ENCODE measurements at regions not wholly inside any gene's neighbourhood (a gene's known extent, or its start where the extent isn't known, plus 50 kb on each side); places are given as distances from the start of the nearest gene placed in this dataset.

DNA sequence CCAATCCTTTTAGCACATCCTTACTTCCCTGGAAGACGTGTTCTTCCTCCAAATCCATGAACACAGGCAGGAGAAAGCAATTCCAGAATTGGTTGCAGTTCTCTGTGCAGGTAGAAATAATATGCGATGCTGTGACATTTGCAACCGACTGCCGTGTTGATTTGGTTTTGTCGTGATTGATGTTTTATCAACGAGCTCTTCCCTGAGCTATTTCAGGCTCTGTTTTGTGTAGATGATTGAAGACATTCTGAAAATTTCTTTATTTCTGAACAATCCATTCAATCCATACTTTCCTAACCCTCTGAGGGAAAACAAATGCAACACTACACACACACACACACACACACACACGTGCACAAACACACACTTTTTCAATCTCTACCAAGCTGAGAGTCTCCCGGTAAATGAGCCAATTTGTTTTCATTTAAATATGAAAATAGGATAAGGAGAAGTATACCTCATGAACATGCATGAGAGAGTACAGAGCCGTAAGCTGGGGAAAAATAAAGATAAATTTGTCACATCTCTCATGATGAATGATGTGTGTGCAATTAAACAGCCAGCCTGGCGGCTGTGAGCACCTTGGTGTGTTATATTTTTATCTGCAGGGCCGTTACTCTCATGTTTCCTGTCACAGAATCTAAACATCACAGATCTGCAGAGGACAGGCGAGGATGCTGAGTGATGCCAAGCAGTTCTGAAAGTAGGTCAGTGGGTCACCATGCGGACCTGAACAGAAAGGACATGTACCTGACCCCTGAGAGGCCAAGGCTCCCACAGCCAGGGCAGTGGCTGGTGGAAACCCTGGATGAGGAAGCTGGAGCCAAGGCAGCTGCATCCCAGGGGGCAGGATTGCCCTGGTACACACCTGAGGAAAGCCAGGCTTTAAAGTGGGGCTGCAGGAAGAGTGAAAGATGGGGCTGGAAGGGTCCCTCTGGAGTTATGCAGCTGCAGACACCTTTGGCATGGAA is 64.8 kb downstream of the PDCL3 start:
- DNase-seq, result no peak

DNA sequence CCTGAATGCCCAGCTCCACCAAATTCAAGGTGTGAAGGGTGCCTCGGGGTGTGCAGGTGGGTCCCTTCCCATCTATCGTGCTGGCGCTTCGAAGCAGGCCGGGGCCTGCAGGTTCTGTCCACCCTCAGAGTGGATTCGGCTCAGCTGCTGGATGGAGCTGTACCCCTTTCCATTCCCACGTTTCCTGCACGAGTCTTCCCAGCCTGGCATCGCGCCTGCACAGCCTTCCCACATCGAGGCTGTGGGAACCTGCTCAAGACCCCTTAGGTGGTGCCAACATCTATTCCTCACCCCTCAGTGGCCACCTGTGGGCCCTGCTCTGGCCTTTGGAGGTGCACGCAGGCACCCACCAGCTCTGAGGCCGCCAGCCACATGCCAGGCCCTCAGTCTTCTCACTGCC is 65.7 kb downstream of the PDCL3 start:
- no peak for DNase-seq

DNA sequence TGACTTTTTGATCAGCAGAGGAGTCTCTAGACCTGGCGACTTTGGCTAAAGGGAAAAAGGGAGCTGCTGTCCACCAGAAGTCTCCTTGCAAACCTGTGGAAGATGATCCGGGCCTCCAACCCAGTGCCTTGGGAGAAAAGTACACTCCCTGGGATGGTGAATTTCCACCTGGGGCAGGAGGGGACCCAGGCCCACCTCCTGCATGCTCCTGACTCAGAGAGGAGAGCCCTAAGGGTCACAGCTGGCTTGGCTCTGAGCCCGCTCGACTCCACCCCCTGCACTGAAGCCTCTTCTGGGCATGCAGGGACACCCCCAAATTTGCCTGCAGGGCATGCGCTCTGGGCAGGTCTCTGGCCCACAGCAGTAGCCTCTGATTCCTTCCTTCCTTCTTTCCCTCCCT is 66.5 kb downstream of the PDCL3 start:
- DNase-seq, result no peak

DNA sequence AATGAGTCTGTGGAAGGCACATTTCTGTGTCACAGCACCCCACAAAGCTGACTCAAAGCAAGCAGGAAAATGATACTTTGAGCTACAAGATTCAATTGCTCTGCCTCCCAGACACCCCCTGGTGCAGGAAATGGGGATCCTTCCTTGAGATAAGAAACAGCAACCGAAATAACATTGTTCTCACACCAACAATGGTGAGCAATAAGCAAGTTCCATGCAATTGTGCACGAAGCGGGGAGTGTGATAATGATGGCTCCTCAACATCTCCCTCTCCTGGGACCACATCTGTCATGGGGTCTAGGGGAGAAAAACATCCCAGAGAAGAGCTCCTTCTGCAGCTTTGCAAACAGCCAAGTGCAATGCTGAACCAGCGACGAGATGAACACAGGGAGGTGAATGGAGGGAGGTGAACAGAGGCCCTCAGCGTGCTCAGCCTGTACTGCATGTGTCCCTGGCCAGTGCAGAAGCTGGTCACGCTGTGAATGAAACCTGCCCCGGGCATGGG is 67.7 kb downstream of the PDCL3 start:
- DNase-seq, result no peak

DNA sequence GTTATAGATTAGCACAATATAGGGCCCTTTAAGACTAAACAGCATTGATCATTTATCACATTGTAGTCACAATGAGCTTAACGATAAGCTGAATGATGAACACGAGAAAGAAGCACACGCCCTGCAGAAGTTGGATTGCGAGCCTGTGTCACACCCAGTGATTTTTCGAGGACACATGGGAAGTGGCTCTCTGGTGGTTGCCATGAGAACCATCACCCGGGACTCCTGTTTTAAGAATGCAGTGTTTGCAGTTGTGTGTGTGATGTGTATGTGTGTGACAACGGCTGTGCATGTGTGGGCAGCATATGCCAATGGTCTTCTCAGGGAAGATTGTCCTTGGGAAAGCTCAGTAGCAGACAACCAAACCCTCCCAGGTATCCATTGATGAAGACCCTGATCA is 69.2 kb downstream of the PDCL3 start:
- no peak for DNase-seq

- no peak for DNase-seq
Measured at GRCh38 chr2:100632759-100633158, 70.0 kb downstream of the PDCL3 start.

DNA sequence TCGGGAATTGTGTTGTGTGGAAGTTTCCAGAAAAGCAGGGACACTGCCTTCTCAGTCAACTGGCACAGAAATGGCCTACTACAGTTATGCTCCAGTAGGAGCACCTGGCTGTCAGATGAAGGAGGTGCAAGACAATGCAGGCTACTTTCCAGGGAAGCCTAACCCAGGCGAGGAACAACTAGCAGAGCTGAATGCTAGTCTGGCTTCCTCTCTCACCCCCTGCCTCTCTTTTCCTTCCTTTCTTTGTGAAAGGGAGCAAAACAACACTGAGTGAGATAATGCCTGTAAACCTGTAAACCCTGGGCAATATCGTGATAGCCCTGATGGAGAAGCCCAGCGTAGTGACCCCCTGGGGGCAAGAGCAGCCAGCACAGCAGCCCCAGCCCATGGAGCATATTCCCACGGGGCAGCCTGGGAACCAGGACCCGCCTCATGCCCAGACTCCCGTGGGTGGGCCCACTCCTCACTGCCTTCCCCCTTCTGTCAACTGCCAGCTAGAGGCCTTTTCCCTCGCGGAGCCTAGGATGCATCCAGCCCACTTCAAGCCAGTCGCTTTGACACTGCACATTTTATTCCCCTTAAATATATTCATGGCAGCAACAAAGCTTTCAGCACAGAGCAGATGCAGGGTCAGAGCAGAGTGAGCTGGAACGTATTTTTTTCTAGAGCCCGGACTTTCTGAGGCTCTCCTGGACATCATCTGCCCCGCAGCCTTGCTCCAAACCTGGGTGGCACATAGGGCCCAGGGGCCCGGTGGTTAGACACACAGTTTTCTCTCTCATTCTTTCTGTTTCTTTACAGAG is 77.0 kb downstream of the PDCL3 start:
- no peak for DNase-seq

DNA sequence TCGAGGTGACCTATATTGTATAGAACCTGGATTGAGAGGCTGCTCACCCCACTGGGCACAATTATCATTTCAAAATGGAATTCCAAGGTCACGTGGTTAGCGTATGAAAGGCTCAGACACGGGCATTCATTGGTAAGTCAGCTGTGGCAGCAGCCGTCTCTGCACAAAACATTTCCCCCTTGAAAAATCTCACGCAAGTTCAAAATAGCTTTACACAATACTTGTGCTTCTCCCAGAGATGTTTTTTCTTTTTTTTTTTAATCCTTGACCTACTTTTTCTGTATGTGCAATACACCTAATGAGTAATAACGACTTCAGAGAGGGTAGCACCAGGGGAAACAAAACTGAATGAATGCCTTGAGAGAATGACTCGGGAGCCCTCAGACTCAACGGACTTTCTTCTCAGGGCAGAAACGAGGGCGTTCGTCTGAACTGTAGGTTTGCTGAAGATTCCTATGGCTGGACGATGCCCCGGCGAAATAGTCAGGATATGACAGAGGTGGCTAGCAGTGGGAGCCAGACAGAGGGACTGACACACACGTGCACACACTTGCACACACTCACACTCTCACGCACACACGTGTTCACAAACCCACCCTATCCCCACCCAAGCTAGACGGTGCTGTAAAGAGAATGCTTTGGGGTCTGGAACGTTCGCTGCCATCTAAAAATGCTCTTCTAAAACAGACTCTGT is 77.8 kb downstream of the PDCL3 start:
- DNase-seq, result no peak

- no peak for DNase-seq
Measured at GRCh38 chr2:100641125-100641435, 78.3 kb downstream of the PDCL3 start.

GRCh38 chr2:100642425-100642824 is 79.6 kb downstream of the PDCL3 start:
- DNase-seq, result no peak

- DNase-seq, result no peak
Measured at GRCh38 chr2:100643467-100643866, 80.7 kb downstream of the PDCL3 start.

- DNase-seq, result no peak
Measured at GRCh38 chr2:100643906-100644501, 81.2 kb downstream of the PDCL3 start.

- DNase-seq, result no peak
Measured at GRCh38 chr2:100645695-100646429, 83.1 kb downstream of the PDCL3 start.

- no peak for DNase-seq
Measured at GRCh38 chr2:100647709-100648108, 84.9 kb downstream of the PDCL3 start.

DNA sequence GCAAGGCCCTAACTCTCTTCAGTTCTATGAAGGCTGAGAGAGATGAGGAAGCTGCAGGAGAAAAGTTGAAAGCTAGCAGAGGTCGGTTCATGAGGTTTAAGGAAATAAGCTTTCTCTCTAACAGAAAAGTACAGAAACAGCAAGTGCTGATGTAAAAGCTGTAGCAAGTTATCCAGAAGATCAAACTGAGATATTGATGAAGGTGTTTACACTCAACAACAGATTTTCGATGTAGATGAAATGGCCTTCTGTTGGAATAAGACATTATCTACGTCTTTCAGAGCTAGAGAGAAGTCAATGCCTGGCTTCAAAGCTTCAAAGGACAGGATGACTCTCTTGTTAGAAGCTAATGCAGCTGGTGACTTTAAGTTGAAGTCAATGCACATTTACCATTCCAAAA is 87.4 kb downstream of the PDCL3 start:
- no peak for DNase-seq

GRCh38 chr2:100653449-100654035 is 90.7 kb downstream of the PDCL3 start:
- DNase-seq, result no peak

DNA sequence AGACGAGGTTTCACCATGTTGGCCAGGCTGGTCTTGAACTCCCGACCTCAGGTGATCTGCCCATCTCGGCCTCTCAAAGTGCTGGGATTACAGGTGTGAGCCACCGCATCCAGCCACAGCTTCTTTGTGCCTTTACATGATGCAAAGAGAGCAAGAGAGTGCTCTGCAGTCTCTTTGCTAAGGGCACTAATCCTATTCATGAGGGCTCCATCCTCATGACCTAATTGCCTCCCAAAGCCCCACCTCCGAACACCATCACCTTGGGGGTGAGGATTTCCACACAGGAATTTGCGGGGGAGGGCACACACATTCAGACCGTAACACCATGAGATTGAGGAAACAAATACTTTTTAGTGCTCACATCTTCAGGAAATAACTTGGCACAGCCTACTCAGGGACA is 91.8 kb downstream of the PDCL3 start:
- no peak for DNase-seq

GRCh38 chr2:100655446-100655845 is 92.7 kb downstream of the PDCL3 start:
- no peak for DNase-seq

DNA sequence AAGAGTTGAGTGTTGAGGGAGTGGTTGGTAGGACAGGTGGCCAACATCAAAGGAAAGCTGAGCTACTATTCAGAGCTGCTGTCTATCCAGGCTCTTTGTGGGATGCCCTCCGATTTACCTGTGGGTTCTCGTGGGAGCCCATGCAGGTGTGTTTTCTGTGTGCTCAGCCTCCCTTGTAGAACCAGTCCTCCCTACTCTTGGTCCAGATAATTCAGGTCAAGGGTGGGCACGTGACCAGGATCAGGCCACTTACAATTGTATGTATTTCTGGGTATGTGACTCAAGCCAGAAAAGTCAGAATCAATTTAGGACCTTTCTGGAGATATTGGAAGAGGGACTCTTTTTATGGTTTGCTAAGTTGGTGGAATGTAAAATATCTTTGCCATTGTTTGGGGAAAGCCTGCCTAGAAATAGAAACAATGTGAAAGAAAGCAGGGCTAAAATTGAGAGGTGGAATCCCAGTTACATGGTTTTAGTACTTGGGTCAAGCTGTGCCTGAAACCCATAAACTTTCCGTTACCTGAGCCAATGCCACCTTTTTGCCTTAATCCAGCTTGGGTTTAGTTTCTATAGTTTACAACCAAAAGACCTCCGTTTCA is 93.2 kb downstream of the PDCL3 start:
- no peak for DNase-seq

GRCh38 chr2:100658017-100658416 is 95.2 kb downstream of the PDCL3 start:
- DNase-seq, result no peak

DNA sequence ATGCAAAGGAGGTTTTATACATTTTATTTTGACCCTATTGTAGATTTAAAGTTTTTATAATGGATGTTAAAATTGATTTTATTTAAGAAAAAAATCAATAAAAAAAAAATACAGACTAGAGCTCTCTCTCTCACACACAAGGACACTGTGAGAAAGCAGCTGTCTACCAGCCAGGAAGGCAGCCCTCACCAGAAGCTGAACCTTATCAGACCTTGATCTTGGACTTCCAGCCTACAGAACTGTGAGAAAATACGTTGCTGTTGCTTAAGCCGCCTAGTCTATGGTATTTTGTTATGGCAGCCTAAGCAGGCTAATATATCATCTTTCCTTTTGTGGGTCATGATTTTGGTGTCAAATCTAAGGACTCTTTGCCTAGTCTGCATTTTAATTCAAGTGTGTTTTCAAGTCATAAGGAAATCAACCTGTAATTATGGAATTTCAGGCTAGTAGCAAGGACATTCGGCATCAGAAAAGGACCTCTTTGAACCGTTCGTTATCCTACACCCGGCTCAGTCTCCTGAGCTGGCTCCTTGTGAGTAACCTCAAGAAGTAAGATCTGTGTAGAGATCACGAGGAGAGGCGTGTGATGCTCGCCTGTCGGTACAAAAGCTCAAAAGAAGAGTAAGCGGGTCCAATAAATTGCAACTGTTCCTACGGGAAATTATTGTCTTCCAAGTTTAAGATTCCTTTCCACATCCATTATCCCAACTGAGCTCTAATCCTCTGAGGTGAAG is 98.2 kb downstream of the PDCL3 start:
- no peak for DNase-seq

Data from activated gamma-delta T cell treated with Interleukin-2 at 50 U/mL for 16 hours (primary cell).